DMS53 treated with DMSO at 0.1 percent for 48 hours (cell line): ENCODE measurements at regions not wholly inside any gene's neighbourhood (a gene's known extent, or its start where the extent isn't known, plus 50 kb on each side); places are given as distances from the start of the nearest gene placed in this dataset.

Experiments used
- DNase-seq: peaks from one replicate; lab custom pipeline; 2025; ENCODE audit not compliant: unreplicated experiment; lab: John Stamatoyannopoulos, UW

- no peak for DNase-seq
These were observed 786.2 kb upstream of the GJE1 start for GRCh38 chr6:141346535-141346934.

- no peak for DNase-seq
These were observed 795.5 kb upstream of the GJE1 start for GRCh38 chr6:141337191-141337590.

- DNase-seq: peak; percentile 33
These were observed 797.0 kb upstream of the GJE1 start for GRCh38 chr6:141335477-141336273.

DNA sequence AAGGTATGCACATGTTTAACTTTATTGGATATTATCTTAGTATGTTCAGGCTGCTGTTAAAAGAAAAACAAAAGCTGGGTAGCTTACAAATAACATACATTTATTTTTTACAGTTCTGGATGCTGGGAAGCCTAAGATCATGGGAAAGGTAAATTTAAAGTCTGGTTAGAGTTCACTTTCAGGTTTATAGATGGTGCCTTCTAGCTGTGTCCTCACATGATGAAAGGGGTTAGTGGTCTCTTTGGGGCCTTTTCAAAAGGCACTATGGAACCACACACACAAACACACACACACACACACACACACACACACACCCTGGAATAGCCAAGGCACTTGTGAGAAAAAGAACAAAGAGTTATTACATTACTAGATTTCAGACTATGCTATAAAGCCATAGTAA, 805.8 kb upstream of the GJE1 start:
- DNase-seq: no peak

DNA sequence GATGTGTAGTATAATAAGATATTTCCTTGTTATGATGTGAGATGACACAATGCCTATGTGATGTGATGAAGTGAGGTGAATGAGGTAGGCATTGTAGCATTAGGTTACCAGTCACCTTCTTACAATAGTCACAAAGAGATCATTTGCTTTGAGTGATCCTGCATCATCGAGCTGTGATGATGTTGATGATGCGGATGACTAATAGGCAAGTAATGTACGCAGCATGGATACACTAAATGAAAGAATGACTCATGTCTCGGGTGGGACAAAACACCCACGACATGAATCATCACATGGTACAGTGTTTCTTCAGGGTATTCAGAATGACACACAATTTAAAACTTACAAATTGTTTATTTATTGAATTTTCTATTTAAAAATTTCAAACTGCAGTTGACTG, 806.3 kb upstream of the GJE1 start:
- DNase-seq: peak; percentile 91

GRCh38 chr6:141321493-141322347, 811.0 kb upstream of the GJE1 start:
- peak; percentile 40 for DNase-seq

GRCh38 chr6:141316236-141316635, 816.5 kb upstream of the GJE1 start:
- no peak for DNase-seq

DNA sequence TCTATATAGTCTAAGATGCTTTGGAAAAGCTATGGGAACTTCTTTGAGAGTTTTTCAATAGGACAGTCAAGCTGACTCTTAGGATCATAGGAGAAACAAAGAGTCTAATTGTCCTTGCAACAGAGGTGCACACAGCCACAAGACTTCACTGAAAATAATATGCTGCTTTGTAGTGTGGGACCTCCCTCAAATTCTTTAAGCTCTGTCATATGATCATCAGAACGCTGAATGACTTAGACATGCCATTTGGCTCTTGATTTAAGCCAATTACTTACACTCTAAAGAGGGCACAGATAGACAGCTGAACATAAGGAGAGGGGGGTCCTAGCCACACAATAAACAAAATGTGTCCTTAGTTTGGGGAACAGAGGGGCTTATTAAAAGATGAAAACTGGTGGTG, 818.7 kb upstream of the GJE1 start:
- DNase-seq: no peak

DNA sequence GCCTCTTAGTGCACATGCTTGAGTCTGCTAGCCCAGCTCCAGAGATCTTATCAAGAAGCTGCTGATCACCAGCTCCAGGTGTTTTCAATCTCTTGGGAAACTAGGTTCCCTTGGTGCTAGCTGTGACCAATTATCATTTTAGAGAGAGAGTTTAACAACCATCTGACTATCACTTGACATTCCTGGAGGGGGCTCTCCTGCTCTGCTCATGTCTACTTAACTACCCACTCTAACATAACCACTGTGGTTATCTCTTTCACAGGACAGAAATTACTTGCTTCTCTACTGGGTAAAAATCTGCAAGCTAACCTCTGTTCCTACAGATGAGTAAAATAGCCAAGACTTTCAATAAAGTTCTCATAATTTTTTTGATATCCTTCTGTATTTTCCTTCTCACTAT, 823.4 kb upstream of the GJE1 start:
- DNase-seq: peak; percentile 26

GRCh38 chr6:141307309-141307998, 825.3 kb upstream of the GJE1 start:
- no peak for DNase-seq

DNA sequence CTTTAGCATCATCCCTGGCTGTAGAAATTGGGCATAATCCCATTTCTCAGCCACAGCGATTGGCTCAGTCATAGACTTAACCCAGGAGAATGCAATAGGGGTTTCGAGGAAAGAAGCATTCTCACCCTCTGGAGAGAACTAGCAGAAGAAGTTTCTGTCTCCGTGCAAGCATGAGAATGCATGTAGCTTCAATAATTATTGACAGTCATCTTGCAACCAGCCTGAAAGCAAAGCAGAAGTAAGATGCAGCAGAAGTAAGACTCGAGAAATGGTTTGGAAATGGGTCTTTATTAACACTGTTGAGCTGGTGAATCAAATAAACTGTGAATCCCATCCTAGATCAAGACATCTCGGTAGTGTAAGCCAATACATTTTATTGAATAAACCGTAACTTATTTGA, 828.8 kb upstream of the GJE1 start:
- no peak for DNase-seq

GRCh38 chr6:141301779-141302178, 830.9 kb upstream of the GJE1 start:
- DNase-seq: no peak

DNA sequence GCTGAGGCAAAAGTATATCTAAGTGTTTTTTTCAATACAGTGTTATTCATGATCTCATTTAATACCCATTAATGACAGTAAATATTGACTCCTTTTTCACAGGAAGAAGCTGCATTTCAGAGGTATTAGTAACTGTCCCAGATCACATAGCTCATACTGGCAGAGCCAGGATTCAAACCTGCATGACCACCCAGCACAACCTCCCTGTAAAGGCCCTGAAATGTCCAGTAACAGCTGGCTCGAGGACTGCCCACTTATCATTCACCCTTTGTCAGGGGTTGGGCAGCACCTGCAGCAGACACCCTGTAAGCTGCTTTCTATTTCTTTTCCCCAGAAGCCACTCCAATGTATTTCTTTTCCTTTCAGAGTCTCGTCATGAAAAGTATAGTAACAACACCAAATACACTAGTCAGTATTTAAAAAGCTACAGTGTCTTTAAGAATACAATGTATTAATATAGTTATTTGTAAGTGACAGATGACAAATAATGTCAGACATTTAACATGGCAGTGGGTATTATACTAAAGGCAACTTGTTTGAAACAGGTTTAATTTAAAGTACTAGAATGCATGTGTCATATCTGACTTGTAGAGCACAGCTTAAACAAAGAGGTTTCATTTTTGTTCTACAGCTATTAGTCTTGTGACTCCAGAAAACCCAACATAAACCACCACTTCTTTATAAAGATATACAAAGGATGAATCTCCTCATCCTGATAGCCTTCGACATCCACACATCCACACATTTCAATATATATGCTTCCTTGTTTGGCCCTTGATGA, 841.6 kb upstream of the GJE1 start:
- DNase-seq: peak; percentile 25

- DNase-seq: no peak
These were observed 843.8 kb upstream of the GJE1 start for GRCh38 chr6:141288947-141289346.

- DNase-seq: no peak
These were observed 850.5 kb upstream of the GJE1 start for GRCh38 chr6:141282263-141282662.

- no peak for DNase-seq
These were observed 863.0 kb upstream of the GJE1 start for GRCh38 chr6:141269684-141270083.

DNA sequence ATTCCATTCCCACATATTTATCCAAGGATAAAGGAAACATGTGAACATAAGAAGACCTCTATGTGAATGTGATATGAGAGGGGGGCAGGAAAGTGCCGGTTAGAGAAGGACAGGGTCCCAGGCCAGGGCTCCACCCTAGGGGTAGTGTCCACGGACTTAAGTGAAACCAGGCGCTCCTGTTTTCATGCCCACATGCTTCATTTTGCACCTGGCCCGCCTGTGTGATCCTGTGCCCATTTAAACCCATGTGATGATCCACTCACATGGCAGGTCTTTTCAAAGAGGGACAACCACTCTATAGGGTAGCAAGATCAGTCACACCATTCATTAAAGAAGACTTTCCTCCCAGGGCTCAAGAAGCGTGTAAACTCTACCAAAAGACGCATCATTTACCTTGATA, 865.3 kb upstream of the GJE1 start:
- no peak for DNase-seq

DNA sequence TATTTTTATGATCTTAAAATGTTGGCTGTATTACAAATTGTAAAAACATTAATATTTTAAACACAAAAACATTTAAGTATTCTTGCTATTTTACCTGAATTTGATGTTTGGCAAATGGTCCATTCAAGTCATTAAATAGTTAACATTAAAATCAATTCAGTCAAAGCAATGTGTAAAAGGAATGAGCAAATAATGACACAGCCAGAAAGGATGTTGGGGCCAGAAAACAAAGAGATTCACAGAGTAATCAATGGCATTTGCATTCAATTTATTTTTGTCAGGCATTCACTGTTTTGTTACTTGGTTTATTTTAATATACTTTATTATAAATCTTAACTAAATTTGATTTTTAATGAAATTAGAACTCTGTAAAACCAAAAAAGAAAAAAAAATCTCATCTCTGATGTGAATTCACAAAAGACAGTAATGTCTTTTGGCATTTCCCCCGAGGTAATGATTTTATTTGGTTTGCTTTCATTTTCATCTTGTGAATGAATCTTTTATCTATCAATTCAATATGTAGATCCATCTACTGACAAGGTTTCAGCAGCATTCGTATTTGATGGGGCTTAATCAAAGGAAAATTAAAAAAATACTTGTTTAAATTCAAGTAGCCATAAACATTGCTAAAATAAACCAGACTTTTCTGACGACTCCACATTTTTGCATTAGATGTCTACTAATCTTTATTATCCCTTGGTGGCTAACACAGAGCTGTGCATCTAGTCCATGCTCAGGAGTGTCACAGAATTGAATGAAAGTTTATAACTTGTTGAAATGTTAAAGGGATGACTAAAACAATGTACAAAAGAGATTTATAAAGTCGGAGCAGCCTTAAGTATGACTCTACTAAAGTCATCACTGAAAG, 866.7 kb upstream of the GJE1 start:
- no peak for DNase-seq

- DNase-seq: no peak
These were observed 868.6 kb upstream of the GJE1 start for GRCh38 chr6:141264101-141264500.

- DNase-seq: no peak
These were observed 871.1 kb upstream of the GJE1 start for GRCh38 chr6:141261672-141262060.
